ENCODE measurements at regions not wholly inside any gene's neighbourhood (a gene's known extent, or its start where the extent isn't known, plus 50 kb on each side); places are given as distances from the start of the nearest gene placed in this dataset.

GRCh38 chr10:33396279-33396678 lies 61.8 kb upstream of the NRP1 start:
- H3K27ac ChIP-seq = no peak overlapping the region
- intact Hi-C loops (cut with DNase I) = no loop called here
- no peaks in the 10 kb centered on the region for H3K9me3 ChIP-seq (replicated peaks in 1 of 3)
- no peaks in the 10 kb centered on the region for H3K36me3 ChIP-seq (replicated peaks in 1 of 2)
- no peak overlapping the region for H3K4me3 ChIP-seq
- no peaks in the 10 kb centered on the region for H3K4me1 ChIP-seq (replicated peaks in 1 of 2)
- no peak for DNase-seq
- H3K27me3 ChIP-seq = no peaks in the 10 kb centered on the region
- 84 to 87% (median 85%) methylated on average over 3 of the region's 3 CpGs for WGBS, 4 donors
- TF ChIP-seq POLR2A (IDR thresholded peaks at IDR 0.05) = no peak
- no peak for TF ChIP-seq CTCF (IDR thresholded peaks at IDR 0.05)

- no peak overlapping the region for H3K27ac ChIP-seq
Observed at GRCh38 chr10:33395201-33395600, 60.7 kb upstream of the NRP1 start.

GRCh38 chr10:33392706-33393105 lies 58.2 kb upstream of the NRP1 start:
- WGBS, 4 donors = 83 to 90% (median 86%) methylated on average over 5 of the region's 5 CpGs
- intact Hi-C loops (cut with DNase I) = no loop called here
- H3K36me3 ChIP-seq (replicated peaks in 1 of 2) = no peaks in the 10 kb centered on the region

More at GRCh38 chr10:33395201-33395600, 60.7 kb upstream of the NRP1 start:
- TF ChIP-seq POLR2A (IDR thresholded peaks at IDR 0.05) = no peak
- TF ChIP-seq CTCF (IDR thresholded peaks at IDR 0.05) = no peak
- H3K9me3 ChIP-seq (replicated peaks in 1 of 3) = no peaks in the 10 kb centered on the region
- no peak for DNase-seq
- no peak overlapping the region for H3K4me3 ChIP-seq
- H3K27me3 ChIP-seq = no peaks in the 10 kb centered on the region
- H3K4me1 ChIP-seq (replicated peaks in 1 of 2) = no peaks in the 10 kb centered on the region
- intact Hi-C loops (cut with DNase I) = no loop called here
- H3K36me3 ChIP-seq (replicated peaks in 1 of 2) = no peaks in the 10 kb centered on the region
- WGBS, 4 donors = 54 to 78% (median 62%) methylated on average over 1 of the region's 1 CpG

GRCh38 chr10:33391611-33392465 lies 57.4 kb upstream of the NRP1 start:
- no peaks in the 10 kb centered on the region for H3K27me3 ChIP-seq
- DNase-seq = no peak
- H3K27ac ChIP-seq = no peak overlapping the region
- H3K4me1 ChIP-seq (replicated peaks in 1 of 2) = no peaks in the 10 kb centered on the region
- intact Hi-C loops (cut with DNase I) = no loop called here
- TF ChIP-seq POLR2A (IDR thresholded peaks at IDR 0.05) = no peak
- no peak for TF ChIP-seq CTCF (IDR thresholded peaks at IDR 0.05)
- no peak overlapping the region for H3K4me3 ChIP-seq
- H3K36me3 ChIP-seq (replicated peaks in 1 of 2) = no peaks in the 10 kb centered on the region
- H3K9me3 ChIP-seq (replicated peaks in 1 of 3) = no peaks in the 10 kb centered on the region
- 80 to 87% (median 81%) methylated on average over 8 of the region's 8 CpGs for WGBS, 4 donors

More at GRCh38 chr10:33392706-33393105, 58.2 kb upstream of the NRP1 start:
- no peak overlapping the region for H3K4me3 ChIP-seq
- H3K27me3 ChIP-seq = no peaks in the 10 kb centered on the region
- TF ChIP-seq CTCF (IDR thresholded peaks at IDR 0.05) = no peak
- no peak for TF ChIP-seq POLR2A (IDR thresholded peaks at IDR 0.05)
- DNase-seq = no peak
- H3K4me1 ChIP-seq (replicated peaks in 1 of 2) = no peaks in the 10 kb centered on the region
- no peaks in the 10 kb centered on the region for H3K9me3 ChIP-seq (replicated peaks in 1 of 3)
- no peak overlapping the region for H3K27ac ChIP-seq

Data from adrenal gland (tissue), 9 donors.